MM.1S (cell line): ENCODE measurements at regions not wholly inside any gene's neighbourhood (a gene's known extent, or its start where the extent isn't known, plus 50 kb on each side); places are given as distances from the start of the nearest gene placed in this dataset.

Experiments
- DNase-seq: peaks from one replicate; pipeline ENCODE4 v3.0.0-alpha.2; 2015
- H2AFZ ChIP-seq: fragments of 300-600 bp; sonication (generic); 2 replicates; pipeline ENCODE4 v1.6.0; 2016; ENCODE audit warnings: antibody characterized with exemption, low read length
- H3F3A ChIP-seq: fragments of 300-600 bp; sonication (generic); 2 replicates; pipeline ENCODE4 v1.6.1; 2016; ENCODE audit warnings: mild to moderate bottlenecking, antibody characterized with exemption, low read length, moderate library complexity, mixed read lengths; ENCODE audit not compliant: insufficient read depth
- H3K27ac ChIP-seq: fragments of 300-600 bp; sonication (generic); 2 replicates; pipeline ENCODE4 v1.5.1; 2016; ENCODE audit warnings: mild to moderate bottlenecking, low read length
- H3K27me3 ChIP-seq: fragments of 300-600 bp; sonication (generic); replicated peaks from 2 replicates; pipeline ENCODE4 v1.6.0; 2016; ENCODE audit warnings: low read length; ENCODE audit not compliant: insufficient read depth
- H3K36me3 ChIP-seq: fragments of 300-600 bp; sonication (generic); replicated peaks from 2 replicates; pipeline ENCODE4 v1.6.1; 2016; ENCODE audit warnings: mild to moderate bottlenecking, low read length, mixed read lengths; ENCODE audit not compliant: insufficient read depth
- H3K4me1 ChIP-seq: fragments of 300-600 bp; sonication (generic); 2 replicates; pipeline ENCODE4 v1.6.1; 2016; ENCODE audit warnings: low read length, mixed read lengths
- H3K4me2 ChIP-seq: fragments of 300-600 bp; sonication (generic); 2 replicates; pipeline ENCODE4 v1.6.0; 2016; ENCODE audit warnings: low read depth, low read length
- H3K4me3 ChIP-seq: fragments of 300-600 bp; sonication (generic); 2 replicates; pipeline ENCODE4 v1.5.1; 2016; ENCODE audit warnings: low read length, mixed read lengths
- H3K79me2 ChIP-seq: fragments of 300-600 bp; sonication (generic); 2 replicates; pipeline ENCODE4 v1.6.1; 2016; ENCODE audit warnings: mixed run types, low read length, mixed read lengths
- H3K9ac ChIP-seq: fragments of 300-600 bp; sonication (generic); 2 replicates; pipeline ENCODE4 v1.6.1; 2016; ENCODE audit warnings: low read length, mixed read lengths
- H3K9me2 ChIP-seq: fragments of 300-600 bp; sonication (generic); replicated peaks from 2 replicates; pipeline ENCODE4 v1.6.1; 2016; ENCODE audit warnings: mild to moderate bottlenecking, low read length, mixed read lengths; ENCODE audit not compliant: insufficient read depth
- H3K9me3 ChIP-seq: fragments of 300-600 bp; sonication (generic); replicated peaks from 2 replicates; pipeline ENCODE4 v1.6.1; 2016; ENCODE audit warnings: mild to moderate bottlenecking, low read length, mixed read lengths; ENCODE audit not compliant: insufficient read depth
- H4K20me1 ChIP-seq: fragments of 300-600 bp; sonication (generic); 2 replicates; pipeline ENCODE4 v1.6.1; 2016; ENCODE audit warnings: mild to moderate bottlenecking, low read length, moderate library complexity, mixed read lengths; ENCODE audit not compliant: insufficient read depth
- EZH2 ChIP-seq: fragments of 300-600 bp; sonication (generic); optimal IDR thresholded peaks from 2 replicates; pipeline ENCODE3; 2017; ENCODE audit warnings: low read depth, mild to moderate bottlenecking, antibody characterized with exemption, low read length, mixed read lengths
- EZH2phosphoT487 ChIP-seq: fragments of 300-600 bp; sonication (generic); IDR thresholded peaks from 2 replicates; pipeline ENCODE4 v1.6.1; 2018; ENCODE audit warnings: antibody characterized with exemption, low read length
- TF ChIP-seq, protein P1 (sequence below): fragments of 300-600 bp; sonication (generic); IDR thresholded peaks from 2 replicates; pipeline ENCODE4 v1.5.1; 2016; ENCODE audit warnings: antibody characterized with exemption, low read length, mixed read lengths

DNA sequence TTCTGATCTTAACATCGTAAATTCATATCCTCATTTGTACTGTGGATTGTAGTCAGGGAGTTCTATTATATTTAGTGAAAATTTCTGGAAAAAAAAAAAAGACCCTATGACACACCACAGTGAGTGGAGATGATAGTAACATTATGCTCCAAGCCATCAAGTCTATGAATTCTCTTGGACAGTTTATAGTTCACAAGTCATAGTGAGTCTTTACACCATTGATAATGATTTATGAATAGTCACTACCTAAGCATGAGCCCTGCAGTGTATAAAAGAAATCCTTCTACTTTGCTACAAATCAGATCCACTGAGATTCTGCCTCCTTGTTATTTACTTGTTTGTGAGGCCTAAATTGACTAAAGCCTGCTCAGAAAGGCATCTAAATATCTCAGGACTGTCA lies 772.2 kb upstream of the NOVA1 start:
- Histone ChIP-seq H3K9ac (no peak overlapping the region), H3K4me3 (no peak overlapping the region), H3K4me2 (no peak overlapping the region), H3K9me2 (no peaks in the 10 kb centered on the region), H3K9me3 (no peaks in the 10 kb centered on the region), H3K27me3 (no peaks in the 10 kb centered on the region), H4K20me1 (no peaks in the 10 kb centered on the region), H2AFZ (no peak overlapping the region), H3K27ac (no peak overlapping the region), H3F3A (no peaks in the 10 kb centered on the region), H3K4me1 (no peaks in the 10 kb centered on the region), H3K36me3 (no peaks in the 10 kb centered on the region), H3K79me2 (no peaks in the 10 kb centered on the region)
- no peak for DNase-seq
- TF ChIP-seq EZH2phosphoT487: no peak
- TF ChIP-seq, protein P1, sequence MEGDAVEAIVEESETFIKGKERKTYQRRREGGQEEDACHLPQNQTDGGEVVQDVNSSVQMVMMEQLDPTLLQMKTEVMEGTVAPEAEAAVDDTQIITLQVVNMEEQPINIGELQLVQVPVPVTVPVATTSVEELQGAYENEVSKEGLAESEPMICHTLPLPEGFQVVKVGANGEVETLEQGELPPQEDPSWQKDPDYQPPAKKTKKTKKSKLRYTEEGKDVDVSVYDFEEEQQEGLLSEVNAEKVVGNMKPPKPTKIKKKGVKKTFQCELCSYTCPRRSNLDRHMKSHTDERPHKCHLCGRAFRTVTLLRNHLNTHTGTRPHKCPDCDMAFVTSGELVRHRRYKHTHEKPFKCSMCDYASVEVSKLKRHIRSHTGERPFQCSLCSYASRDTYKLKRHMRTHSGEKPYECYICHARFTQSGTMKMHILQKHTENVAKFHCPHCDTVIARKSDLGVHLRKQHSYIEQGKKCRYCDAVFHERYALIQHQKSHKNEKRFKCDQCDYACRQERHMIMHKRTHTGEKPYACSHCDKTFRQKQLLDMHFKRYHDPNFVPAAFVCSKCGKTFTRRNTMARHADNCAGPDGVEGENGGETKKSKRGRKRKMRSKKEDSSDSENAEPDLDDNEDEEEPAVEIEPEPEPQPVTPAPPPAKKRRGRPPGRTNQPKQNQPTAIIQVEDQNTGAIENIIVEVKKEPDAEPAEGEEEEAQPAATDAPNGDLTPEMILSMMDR: no peak
- TF ChIP-seq EZH2: no peak

DNA sequence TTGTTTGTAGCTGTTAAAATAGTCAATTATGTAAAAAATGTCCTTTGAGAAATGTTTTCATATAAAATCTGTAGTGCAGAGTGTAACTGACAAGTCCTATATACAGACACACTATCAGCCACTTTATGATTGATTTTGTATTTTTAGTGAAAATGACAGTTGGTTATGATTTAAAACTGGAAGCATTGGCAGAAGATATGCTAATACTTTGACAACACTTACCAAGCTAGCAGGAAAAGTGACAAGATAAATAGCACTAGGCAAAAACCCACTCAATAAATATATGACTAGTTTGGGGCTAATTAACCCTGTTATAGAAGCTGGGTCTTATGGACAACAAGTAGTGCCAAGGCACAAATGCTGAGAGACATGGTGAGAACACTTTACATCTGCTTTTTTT lies 772.9 kb upstream of the NOVA1 start:
- Histone ChIP-seq H3K4me1 (no peaks in the 10 kb centered on the region), H2AFZ (no peak overlapping the region), H3K9me2 (no peaks in the 10 kb centered on the region), H3K27ac (no peak overlapping the region), H3F3A (no peaks in the 10 kb centered on the region), H4K20me1 (no peaks in the 10 kb centered on the region), H3K4me3 (no peak overlapping the region), H3K9me3 (no peaks in the 10 kb centered on the region), H3K9ac (no peak overlapping the region), H3K79me2 (no peaks in the 10 kb centered on the region), H3K36me3 (no peaks in the 10 kb centered on the region), H3K27me3 (no peaks in the 10 kb centered on the region), H3K4me2 (no peak overlapping the region)
- no peak for DNase-seq
- TF ChIP-seq EZH2: no peak
- TF ChIP-seq EZH2phosphoT487: no peak
- TF ChIP-seq, protein P1: no peak

DNA sequence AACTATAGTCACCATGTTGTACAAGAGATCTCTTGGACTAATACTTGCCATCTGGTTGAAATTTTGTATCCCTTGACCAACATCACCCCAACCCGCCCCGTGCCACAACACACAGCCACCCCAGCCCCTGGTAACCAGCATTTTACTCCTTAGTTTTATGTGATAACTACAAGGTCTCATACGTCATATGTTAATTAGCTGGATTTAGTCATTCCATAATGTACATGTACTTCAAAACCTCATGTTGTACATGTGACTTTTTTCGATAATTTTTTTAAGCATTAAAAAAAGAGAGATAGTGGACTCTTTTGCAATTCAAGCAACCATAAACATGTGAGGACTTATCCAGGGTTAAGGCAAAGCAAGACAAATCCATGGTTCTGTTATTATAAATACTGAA lies 773.4 kb upstream of the NOVA1 start:
- Histone ChIP-seq H2AFZ (no peak overlapping the region), H3K4me3 (no peak overlapping the region), H3K9me3 (no peaks in the 10 kb centered on the region), H3K79me2 (no peaks in the 10 kb centered on the region), H3K27ac (no peak overlapping the region), H3K27me3 (no peaks in the 10 kb centered on the region), H4K20me1 (no peaks in the 10 kb centered on the region), H3F3A (no peaks in the 10 kb centered on the region), H3K4me1 (no peaks in the 10 kb centered on the region), H3K9me2 (no peaks in the 10 kb centered on the region), H3K36me3 (no peaks in the 10 kb centered on the region), H3K4me2 (no peak overlapping the region), H3K9ac (no peak overlapping the region)
- no peak for DNase-seq
- TF ChIP-seq, protein P1: no peak
- TF ChIP-seq EZH2 (no peak), EZH2phosphoT487 (no peak)
